Smooth muscle cell (in vitro differentiated cells): ENCODE measurements at regions not wholly inside any gene's neighbourhood (a gene's known extent, or its start where the extent isn't known, plus 50 kb on each side); places are given as distances from the start of the nearest gene placed in this dataset.

ENCODE experiments used
- DNase-seq: peaks from one replicate; lab custom pipeline; 2025; ENCODE audit not compliant: unreplicated experiment; lab: John Stamatoyannopoulos, UW
- H2AFZ ChIP-seq: fragments of 200-600 bp; sonication (generic); 2 replicates; pipeline ENCODE4 v1.6.0; 2016; ENCODE audit warnings: antibody characterized with exemption, low read depth, mild to moderate bottlenecking
- H3F3A ChIP-seq: fragments of 200-600 bp; sonication (generic); 2 replicates; pipeline ENCODE4 v1.6.0; 2017; ENCODE audit warnings: antibody characterized with exemption, low read depth
- H3K27ac ChIP-seq: fragments of 200-600 bp; sonication (generic); 2 replicates; pipeline ENCODE4 v1.5.1; 2016; ENCODE audit warnings: low read depth, mild to moderate bottlenecking
- H3K27me3 ChIP-seq: fragments of 200-600 bp; sonication (generic); 2 replicates; pipeline ENCODE4 v1.6.1; 2016; ENCODE audit warnings: low read depth, mild to moderate bottlenecking
- H3K36me3 ChIP-seq: fragments of 200-600 bp; sonication (generic); 2 replicates; pipeline ENCODE4 v1.5.1; 2016; ENCODE audit warnings: low read depth
- H3K4me1 ChIP-seq: fragments of 200-600 bp; sonication (generic); 2 replicates; pipeline ENCODE4 v1.5.1; 2016; ENCODE audit warnings: low read depth
- H3K4me2 ChIP-seq: fragments of 200-600 bp; sonication (generic); 2 replicates; pipeline ENCODE4 v1.6.0; 2016; ENCODE audit warnings: mild to moderate bottlenecking
- H3K4me3 ChIP-seq: fragments of 200-600 bp; sonication (generic); 2 replicates; pipeline ENCODE4 v1.5.1; 2016; ENCODE audit warnings: mild to moderate bottlenecking
- H3K79me2 ChIP-seq: fragments of 200-600 bp; sonication (generic); 2 replicates; pipeline ENCODE4 v1.6.0; 2016; ENCODE audit warnings: low read depth, mild to moderate bottlenecking
- H3K9ac ChIP-seq: fragments of 200-600 bp; sonication (generic); 2 replicates; pipeline ENCODE4 v1.6.0; 2016; ENCODE audit warnings: low read depth
- H3K9me3 ChIP-seq: fragments of 200-600 bp; sonication (generic); replicated peaks from 2 replicates; pipeline ENCODE4 v1.5.1; 2016; ENCODE audit warnings: low read depth
- H4K20me1 ChIP-seq: fragments of 200-600 bp; sonication (generic); 2 replicates; pipeline ENCODE4 v1.6.0; 2016; ENCODE audit warnings: low read depth
- WGBS: methylation state at CpG from one replicate; pipeline ENCODE4 v1.1.7; 2016; ENCODE audit warnings: low lambda C conversion rate; 5-methylcytosine and 5-hydroxymethylcytosine counted together
- TF ChIP-seq, protein P1 (sequence below): fragments of 200-600 bp; sonication (generic); IDR thresholded peaks from 2 replicates; pipeline ENCODE4 v1.5.1; 2017; ENCODE audit warnings: borderline replicate concordance, mild to moderate bottlenecking, antibody characterized with exemption; ENCODE audit not compliant: insufficient read depth, poor library complexity, severe bottlenecking

DNA sequence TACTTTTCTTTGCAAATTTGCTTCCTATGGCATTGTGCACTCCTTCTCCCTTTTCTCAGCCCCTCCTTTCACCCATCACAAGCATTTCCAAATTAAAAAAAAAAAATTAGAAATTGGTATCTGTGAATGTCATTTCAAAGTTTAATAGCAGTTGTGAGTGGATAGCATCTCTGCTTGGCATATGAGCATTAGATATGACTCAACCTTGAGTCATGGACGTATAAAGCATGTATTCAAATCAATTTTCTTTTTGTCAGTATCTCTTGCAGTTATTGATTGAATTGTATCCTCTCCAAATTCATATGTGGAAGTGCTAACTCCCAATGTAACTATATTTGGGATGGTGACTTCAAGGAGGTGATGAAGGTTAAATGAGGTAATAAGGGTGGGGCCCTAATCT, 60.1 kb upstream of the MAP3K7 start:
- H3K27ac ChIP-seq, result no peak overlapping the region
- TF ChIP-seq, protein P1, sequence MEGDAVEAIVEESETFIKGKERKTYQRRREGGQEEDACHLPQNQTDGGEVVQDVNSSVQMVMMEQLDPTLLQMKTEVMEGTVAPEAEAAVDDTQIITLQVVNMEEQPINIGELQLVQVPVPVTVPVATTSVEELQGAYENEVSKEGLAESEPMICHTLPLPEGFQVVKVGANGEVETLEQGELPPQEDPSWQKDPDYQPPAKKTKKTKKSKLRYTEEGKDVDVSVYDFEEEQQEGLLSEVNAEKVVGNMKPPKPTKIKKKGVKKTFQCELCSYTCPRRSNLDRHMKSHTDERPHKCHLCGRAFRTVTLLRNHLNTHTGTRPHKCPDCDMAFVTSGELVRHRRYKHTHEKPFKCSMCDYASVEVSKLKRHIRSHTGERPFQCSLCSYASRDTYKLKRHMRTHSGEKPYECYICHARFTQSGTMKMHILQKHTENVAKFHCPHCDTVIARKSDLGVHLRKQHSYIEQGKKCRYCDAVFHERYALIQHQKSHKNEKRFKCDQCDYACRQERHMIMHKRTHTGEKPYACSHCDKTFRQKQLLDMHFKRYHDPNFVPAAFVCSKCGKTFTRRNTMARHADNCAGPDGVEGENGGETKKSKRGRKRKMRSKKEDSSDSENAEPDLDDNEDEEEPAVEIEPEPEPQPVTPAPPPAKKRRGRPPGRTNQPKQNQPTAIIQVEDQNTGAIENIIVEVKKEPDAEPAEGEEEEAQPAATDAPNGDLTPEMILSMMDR, result no peak
- H3K27me3 ChIP-seq, result no peaks in the 10 kb centered on the region
- no peaks in the 10 kb centered on the region for H4K20me1 ChIP-seq
- H3K4me3 ChIP-seq, result no peak overlapping the region
- no peak for DNase-seq
- no peak overlapping the region for H3K4me2 ChIP-seq
- H3K9ac ChIP-seq, result no peak overlapping the region
- no peak overlapping the region for H2AFZ ChIP-seq
- H3K9me3 ChIP-seq, result no peaks in the 10 kb centered on the region
- H3K36me3 ChIP-seq, result no peaks in the 10 kb centered on the region
- WGBS, result 81% methylated on average over 1 of the region's 1 CpG
- H3K4me1 ChIP-seq, result peaks cover 3% of the 10 kb centered on the region
- H3K79me2 ChIP-seq, result no peaks in the 10 kb centered on the region
- no peaks in the 10 kb centered on the region for H3F3A ChIP-seq

DNA sequence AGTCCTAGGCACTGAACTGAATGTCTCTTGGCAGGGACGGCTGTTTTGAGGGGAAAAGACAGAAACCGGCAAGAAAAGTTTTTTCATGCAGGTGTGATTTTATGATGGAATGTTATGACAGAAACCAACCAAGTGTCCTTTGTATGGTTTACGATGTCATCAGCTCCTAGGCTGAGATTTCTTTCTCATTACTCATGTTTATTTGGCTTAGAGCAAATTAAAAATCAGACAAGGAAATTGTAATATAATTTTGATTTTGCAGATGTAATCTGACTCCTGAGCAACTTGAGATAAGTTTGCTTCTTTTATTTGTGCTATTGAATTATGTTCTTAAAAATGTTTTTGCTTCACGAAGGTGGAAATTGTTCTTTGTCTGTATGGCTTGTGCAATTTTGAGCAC, 58.8 kb upstream of the MAP3K7 start:
- WGBS, result 80% methylated on average over 4 of the region's 4 CpGs
- H3K79me2 ChIP-seq, result no peaks in the 10 kb centered on the region

DNA sequence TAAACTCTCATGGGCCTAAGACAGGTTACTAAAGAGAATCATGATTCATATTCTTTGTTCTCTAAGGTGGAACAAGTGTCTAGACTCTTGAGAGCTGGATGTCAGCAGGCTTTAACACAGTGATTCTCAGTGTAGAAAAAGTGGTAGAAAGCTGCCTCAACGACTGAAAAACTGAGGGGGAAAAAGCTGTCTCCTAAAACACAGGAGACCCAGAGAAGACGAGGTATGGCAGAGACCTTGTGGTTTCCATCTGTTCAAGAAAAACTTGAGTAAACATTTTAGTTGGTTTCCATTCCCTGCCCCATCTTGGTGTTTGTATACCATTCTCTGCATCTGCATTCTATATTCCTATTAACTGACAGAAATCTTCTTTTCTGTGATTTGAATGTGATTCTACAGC, 57.6 kb upstream of the MAP3K7 start:
- WGBS, result 85% methylated on average over 2 of the region's 2 CpGs
- Histone ChIP-seq H3K27me3 (no peaks in the 10 kb centered on the region), H3K9ac (no peak overlapping the region), H3K4me3 (no peak overlapping the region), H4K20me1 (no peaks in the 10 kb centered on the region), H3K4me1 (no peaks in the 10 kb centered on the region), H3F3A (no peaks in the 10 kb centered on the region), H3K27ac (no peak overlapping the region), H3K79me2 (no peaks in the 10 kb centered on the region), H2AFZ (no peak overlapping the region), H3K36me3 (no peaks in the 10 kb centered on the region), H3K9me3 (no peaks in the 10 kb centered on the region), H3K4me2 (no peak overlapping the region)
- DNase-seq, result no peak
- TF ChIP-seq, protein P1, result no peak

More for the DNA sequence above, 58.8 kb upstream of the MAP3K7 start:
- Histone ChIP-seq H2AFZ (no peak overlapping the region), H3K9ac (no peak overlapping the region), H3K4me1 (no peaks in the 10 kb centered on the region), H4K20me1 (no peaks in the 10 kb centered on the region), H3K4me3 (no peak overlapping the region), H3K9me3 (no peaks in the 10 kb centered on the region), H3K4me2 (no peak overlapping the region), H3K27ac (no peak overlapping the region), H3F3A (no peaks in the 10 kb centered on the region), H3K36me3 (no peaks in the 10 kb centered on the region), H3K27me3 (no peaks in the 10 kb centered on the region)
- DNase-seq, result no peak
- TF ChIP-seq, protein P1, result no peak

DNA sequence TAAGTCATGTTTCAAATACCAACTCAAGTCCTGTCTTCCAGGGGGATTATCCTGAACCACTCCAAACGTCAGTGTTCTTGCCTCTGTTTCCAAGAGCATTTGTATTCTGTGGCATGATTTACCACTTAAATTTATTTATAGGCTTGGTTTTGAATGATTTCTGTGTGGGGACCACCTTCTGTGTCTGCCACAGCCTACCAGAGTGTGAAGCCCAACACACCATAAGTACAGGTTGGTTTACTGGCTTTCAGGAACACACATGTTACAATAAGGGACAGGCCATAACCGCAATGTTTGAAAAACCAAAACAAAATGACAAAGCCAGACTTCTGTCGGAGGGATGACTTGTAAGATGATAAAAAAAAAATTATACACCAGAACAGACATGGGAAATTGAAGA, 56.5 kb upstream of the MAP3K7 start:
- H3K9ac ChIP-seq, result no peak overlapping the region
- no peaks in the 10 kb centered on the region for H3K36me3 ChIP-seq
- no peak overlapping the region for H3K27ac ChIP-seq
- H3K4me3 ChIP-seq, result no peak overlapping the region
- TF ChIP-seq, protein P1, result no peak
- no peak overlapping the region for H2AFZ ChIP-seq
- H3K4me2 ChIP-seq, result no peak overlapping the region
- no peaks in the 10 kb centered on the region for H3K79me2 ChIP-seq
- no peaks in the 10 kb centered on the region for H3F3A ChIP-seq
- H3K4me1 ChIP-seq, result no peaks in the 10 kb centered on the region
- no peak for DNase-seq
- H3K27me3 ChIP-seq, result no peaks in the 10 kb centered on the region
- WGBS, result 71% methylated on average over 3 of the region's 3 CpGs
- H4K20me1 ChIP-seq, result no peaks in the 10 kb centered on the region
- no peaks in the 10 kb centered on the region for H3K9me3 ChIP-seq
